OCI-LY3 (cell line): ENCODE measurements at regions not wholly inside any gene's neighbourhood (a gene's known extent, or its start where the extent isn't known, plus 50 kb on each side); places are given as distances from the start of the nearest gene placed in this dataset.

ENCODE experiments used
- CTCF ChIP-seq: fragments of 200-600, 300-600 bp; sonication (generic); IDR thresholded peaks from 2 replicates; pipeline ENCODE4 v1.5.1; 2014; ENCODE audit warnings: antibody characterized with exemption, low read length, low read depth
- EZH2phosphoT487 ChIP-seq: fragments of 200-600 bp; shearing (Covaris generic); IDR thresholded peaks from 2 replicates; pipeline ENCODE4 v1.6.1; 2018; ENCODE audit warnings: antibody characterized with exemption, mixed run types, low read depth

- no peak for TF ChIP-seq CTCF
- no peak for TF ChIP-seq EZH2phosphoT487
Measured at GRCh38 chr3:110487840-110488239, 583.8 kb upstream of the NECTIN3 start.
